GM08714 (cell line): ENCODE measurements at regions not wholly inside any gene's neighbourhood (a gene's known extent, or its start where the extent isn't known, plus 50 kb on each side); places are given as distances from the start of the nearest gene placed in this dataset.

Source experiments
- H3K4me3 ChIP-seq: fragments of 200-500 bp; sonication (Bioruptor generic); 2 replicates; pipeline ENCODE4 v1.5.1; 2014; ENCODE audit warnings: mild to moderate bottlenecking, low read length, inconsistent platforms
- ZNF274 ChIP-seq: IDR thresholded peaks from 2 replicates; pipeline ENCODE4 v1.6.1; 2012; ENCODE audit warnings: mild to moderate bottlenecking, low read depth, low read length

DNA sequence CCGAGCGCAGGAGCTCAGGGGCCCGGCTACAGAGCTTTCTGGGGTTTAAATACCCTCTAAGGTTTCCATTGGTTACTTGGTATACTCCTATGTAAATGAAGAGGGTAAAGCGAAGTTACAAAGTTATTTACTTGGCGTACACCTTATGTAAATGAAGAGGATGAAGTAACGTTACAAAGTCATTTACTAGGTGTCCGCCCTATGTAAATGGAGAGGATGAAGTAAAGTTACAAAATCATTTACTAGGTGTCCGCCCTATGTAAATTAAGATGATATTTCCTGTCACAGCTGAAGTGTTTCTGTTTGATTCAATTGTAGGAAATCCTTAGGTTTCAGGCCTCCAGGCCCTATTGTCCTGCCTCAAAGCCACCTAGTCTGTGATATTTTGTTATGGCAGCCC lies 358.2 kb downstream of the MTRR start:
- no peak for TF ChIP-seq ZNF274
- no peak overlapping the region for H3K4me3 ChIP-seq

- H3K4me3 ChIP-seq, result no peak overlapping the region
- no peak for TF ChIP-seq ZNF274
These were observed 360.6 kb downstream of the MTRR start for GRCh38 chr5:8229551-8229950.

DNA sequence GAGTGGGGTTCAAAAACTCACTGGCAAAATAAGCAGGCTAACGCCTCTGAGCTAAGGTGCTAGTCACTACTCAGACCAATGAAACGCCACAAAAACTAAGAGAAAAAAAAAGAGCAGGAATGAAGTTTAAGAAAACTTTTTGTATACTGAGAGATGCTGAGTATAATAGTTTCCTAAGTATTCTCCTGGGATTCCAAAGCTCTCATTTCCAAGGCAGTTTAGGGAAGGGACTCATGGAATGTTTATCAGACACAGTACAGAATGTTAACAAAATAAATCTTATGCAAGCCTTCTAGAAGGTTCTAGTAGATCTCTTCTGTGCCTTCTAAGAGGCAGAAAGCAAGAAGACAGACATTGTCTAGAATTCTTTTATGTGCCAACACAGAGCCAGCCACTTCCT lies 361.9 kb downstream of the MTRR start:
- TF ChIP-seq ZNF274, result no peak
- no peak overlapping the region for H3K4me3 ChIP-seq

- TF ChIP-seq ZNF274, result no peak
- no peak overlapping the region for H3K4me3 ChIP-seq
These were observed 364.5 kb downstream of the MTRR start for GRCh38 chr5:8233479-8233878.

- no peak for TF ChIP-seq ZNF274
- H3K4me3 ChIP-seq, result no peak overlapping the region
These were observed 365.3 kb downstream of the MTRR start for GRCh38 chr5:8234179-8234770.

GRCh38 chr5:8238080-8238479 lies 369.1 kb downstream of the MTRR start:
- no peak overlapping the region for H3K4me3 ChIP-seq
- no peak for TF ChIP-seq ZNF274

DNA sequence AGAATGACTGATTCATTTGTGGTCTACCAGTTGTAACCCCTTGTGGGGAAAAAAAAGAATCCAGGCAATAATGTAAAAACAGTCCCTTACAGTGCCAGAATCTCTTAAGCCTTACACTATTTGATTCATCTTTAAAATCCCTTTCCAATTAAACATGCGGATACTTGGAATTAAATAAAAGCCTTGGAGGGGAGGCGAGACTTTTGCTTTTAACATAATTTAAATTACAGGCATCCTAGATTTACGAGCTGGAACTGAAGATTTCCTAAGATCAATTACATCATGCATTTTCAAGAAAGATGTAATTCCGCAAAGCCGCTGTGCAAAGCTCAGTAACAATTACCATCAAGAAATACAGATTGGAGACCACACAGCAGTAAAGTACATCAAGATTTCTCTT lies 370.2 kb downstream of the MTRR start:
- TF ChIP-seq ZNF274, result no peak
- no peak overlapping the region for H3K4me3 ChIP-seq

DNA sequence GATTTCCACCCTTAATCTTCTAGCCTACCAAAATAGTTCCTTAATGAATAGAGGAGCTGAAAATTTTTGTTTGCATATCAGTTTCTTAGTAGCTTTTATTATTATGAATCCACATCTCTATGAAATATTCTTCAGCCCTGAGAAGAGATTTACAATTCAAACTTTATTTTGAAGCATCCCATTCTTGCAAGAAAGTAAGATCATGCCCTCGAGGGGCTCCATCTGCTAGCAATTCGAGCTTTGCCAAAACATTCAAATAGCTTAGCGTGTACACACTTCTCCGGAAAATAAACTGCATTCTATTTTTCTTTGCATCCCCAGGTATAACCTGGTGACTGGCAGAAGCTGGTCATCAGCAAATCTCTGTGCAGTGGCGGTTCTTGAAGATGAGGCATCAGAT lies 370.7 kb downstream of the MTRR start:
- TF ChIP-seq ZNF274, result no peak
- H3K4me3 ChIP-seq, result no peak overlapping the region

- no peak for TF ChIP-seq ZNF274
These were observed 372.1 kb downstream of the MTRR start for GRCh38 chr5:8241076-8241475.

DNA sequence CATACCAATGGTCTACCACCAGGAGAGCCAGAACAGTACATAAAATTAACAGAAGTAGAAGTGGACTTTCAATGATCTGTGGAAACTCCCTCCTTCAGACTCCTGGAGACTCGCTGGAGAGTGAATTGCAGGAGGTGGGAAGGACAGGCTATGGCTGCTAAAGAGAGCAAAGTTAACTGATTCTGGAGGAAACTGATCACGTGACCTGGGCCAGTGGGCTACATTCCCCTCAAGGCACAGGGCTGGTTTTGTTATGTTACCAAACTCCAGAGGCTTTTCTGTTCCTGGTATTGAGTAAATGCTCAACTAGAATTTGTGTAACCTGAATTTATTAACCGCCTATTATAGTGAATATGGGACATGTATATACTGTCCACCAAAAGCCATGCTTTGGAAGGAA lies 372.6 kb downstream of the MTRR start:
- no peak overlapping the region for H3K4me3 ChIP-seq
- no peak for TF ChIP-seq ZNF274

More at GRCh38 chr5:8241076-8241475, 372.1 kb downstream of the MTRR start:
- no peak overlapping the region for H3K4me3 ChIP-seq

GRCh38 chr5:8247049-8247899 lies 378.3 kb downstream of the MTRR start:
- H3K4me3 ChIP-seq, result no peak overlapping the region
- no peak for TF ChIP-seq ZNF274

GRCh38 chr5:8253376-8253775 lies 384.4 kb downstream of the MTRR start:
- no peak overlapping the region for H3K4me3 ChIP-seq
- no peak for TF ChIP-seq ZNF274

GRCh38 chr5:8254674-8255073 lies 385.7 kb downstream of the MTRR start:
- H3K4me3 ChIP-seq, result no peak overlapping the region
- TF ChIP-seq ZNF274, result no peak

DNA sequence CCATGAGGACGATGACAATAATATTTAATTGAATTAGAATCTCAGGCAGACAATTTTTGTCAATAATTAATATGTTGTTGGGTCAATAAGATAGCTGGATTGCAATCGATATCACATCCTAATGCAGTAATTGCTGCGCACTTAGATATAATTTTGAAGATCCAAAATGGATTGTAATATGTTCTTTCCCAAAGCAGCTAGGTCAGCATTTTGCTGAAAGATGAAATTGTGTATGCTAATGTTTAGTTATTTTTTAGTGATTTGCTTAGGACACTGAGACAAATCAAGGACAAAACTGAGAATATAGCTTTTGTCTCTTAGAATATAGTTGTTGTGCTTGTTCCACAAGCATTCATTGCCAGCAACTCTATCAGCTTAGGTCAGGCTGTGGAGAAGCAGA lies 389.9 kb downstream of the MTRR start:
- H3K4me3 ChIP-seq, result no peak overlapping the region
- no peak for TF ChIP-seq ZNF274

- no peak for TF ChIP-seq ZNF274
- no peak overlapping the region for H3K4me3 ChIP-seq
These were observed 401.3 kb downstream of the MTRR start for GRCh38 chr5:8270246-8270645.

GRCh38 chr5:8280711-8281363 lies 411.9 kb downstream of the MTRR start:
- H3K4me3 ChIP-seq, result no peak overlapping the region
- no peak for TF ChIP-seq ZNF274
